GM18498 (cell line): ENCODE measurements at regions not wholly inside any gene's neighbourhood (a gene's known extent, or its start where the extent isn't known, plus 50 kb on each side); places are given as distances from the start of the nearest gene placed in this dataset.

Experiments used
- ATAC-seq: cut with Tn5 transposase; IDR thresholded peaks from one replicate; pipeline ENCODE4 v1.9.1; 2021; ENCODE audit warnings: mild to moderate bottlenecking, moderate library complexity; ENCODE audit not compliant: unreplicated experiment

- no peak for ATAC-seq
Observed at GRCh38 chr12:67370979-67371378, 101.8 kb downstream of the CAND1 start.

- no peak for ATAC-seq
Observed at GRCh38 chr12:67377021-67377420, 107.9 kb downstream of the CAND1 start.

GRCh38 chr12:67377541-67377940, 108.4 kb downstream of the CAND1 start:
- no peak for ATAC-seq

- ATAC-seq, result no peak
Observed at GRCh38 chr12:67382241-67382871, 113.2 kb downstream of the CAND1 start.

GRCh38 chr12:67386869-67387565, 117.9 kb downstream of the CAND1 start:
- ATAC-seq, result no peak

GRCh38 chr12:67388331-67389138, 119.4 kb downstream of the CAND1 start:
- ATAC-seq, result no peak

- ATAC-seq, result no peak
Observed at GRCh38 chr12:67390273-67390672, 121.1 kb downstream of the CAND1 start.

- no peak for ATAC-seq
Observed at GRCh38 chr12:67391034-67391433, 121.9 kb downstream of the CAND1 start.

GRCh38 chr12:67391656-67392055, 122.5 kb downstream of the CAND1 start:
- ATAC-seq, result no peak

- ATAC-seq, result no peak
Observed at GRCh38 chr12:67394550-67394949, 125.4 kb downstream of the CAND1 start.

- ATAC-seq, result no peak
Observed at GRCh38 chr12:67400742-67401141, 131.6 kb downstream of the CAND1 start.

GRCh38 chr12:67410246-67410645, 141.1 kb downstream of the CAND1 start:
- no peak for ATAC-seq

- no peak for ATAC-seq
Observed at GRCh38 chr12:67410667-67411067, 141.5 kb downstream of the CAND1 start.

GRCh38 chr12:67411562-67411961, 142.4 kb downstream of the CAND1 start:
- ATAC-seq, result no peak

- no peak for ATAC-seq
Observed at GRCh38 chr12:67413577-67413976, 144.4 kb downstream of the CAND1 start.

GRCh38 chr12:67414011-67414715, 145.0 kb downstream of the CAND1 start:
- ATAC-seq, result no peak

GRCh38 chr12:67415473-67415872, 146.3 kb downstream of the CAND1 start:
- ATAC-seq, result no peak

- ATAC-seq, result no peak
Observed at GRCh38 chr12:67419810-67420209, 150.7 kb downstream of the CAND1 start.

GRCh38 chr12:67420506-67420905, 151.3 kb downstream of the CAND1 start:
- no peak for ATAC-seq

- ATAC-seq, result no peak
Observed at GRCh38 chr12:67422081-67422480, 152.9 kb downstream of the CAND1 start.

GRCh38 chr12:67424784-67425183, 155.6 kb downstream of the CAND1 start:
- ATAC-seq, result no peak
